ENCODE measurements at regions not wholly inside any gene's neighbourhood (a gene's known extent, or its start where the extent isn't known, plus 50 kb on each side); places are given as distances from the start of the nearest gene placed in this dataset.

- TF ChIP-seq CTCF (IDR thresholded peaks at IDR 0.05; ENCODE audit: insufficient read depth, low read length, poor library complexity, severe bottlenecking): no peak
- H3K36me3 ChIP-seq (ENCODE audit: control insufficient read depth, insufficient read depth, low read length): no peaks in the 10 kb centered on the region
- no peak for DNase-seq (ENCODE audit: extremely low read depth, insufficient read length)
- H3K4me3 ChIP-seq (replicated peaks; ENCODE audit: low read depth, low read length): no peak overlapping the region
- no peaks in the 10 kb centered on the region for H3K27me3 ChIP-seq (replicated peaks; ENCODE audit: control insufficient read depth, insufficient read depth, low read length)
Observed at GRCh38 chr3:27590437-27591298, 106.5 kb upstream of the SLC4A7 start.

- no peak for TF ChIP-seq CTCF (IDR thresholded peaks at IDR 0.05; ENCODE audit: insufficient read depth, low read length, poor library complexity, severe bottlenecking)
- no peak overlapping the region for H3K4me3 ChIP-seq (replicated peaks; ENCODE audit: low read depth, low read length)
Observed at GRCh38 chr3:27589795-27590194, 105.6 kb upstream of the SLC4A7 start.

GRCh38 chr3:27585429-27585828, 101.2 kb upstream of the SLC4A7 start:
- no peak overlapping the region for H3K4me3 ChIP-seq (replicated peaks; ENCODE audit: low read depth, low read length)
- no peaks in the 10 kb centered on the region for H3K27me3 ChIP-seq (replicated peaks; ENCODE audit: control insufficient read depth, insufficient read depth, low read length)
- no peaks in the 10 kb centered on the region for H3K36me3 ChIP-seq (ENCODE audit: control insufficient read depth, insufficient read depth, low read length)
- DNase-seq (ENCODE audit: extremely low read depth, insufficient read length): no peak
- TF ChIP-seq CTCF (IDR thresholded peaks at IDR 0.05; ENCODE audit: insufficient read depth, low read length, poor library complexity, severe bottlenecking): no peak

More at GRCh38 chr3:27589795-27590194, 105.6 kb upstream of the SLC4A7 start:
- Histone ChIP-seq H3K27me3 (replicated peaks; ENCODE audit: control insufficient read depth, insufficient read depth, low read length) (no peaks in the 10 kb centered on the region), H3K36me3 (ENCODE audit: control insufficient read depth, insufficient read depth, low read length) (no peaks in the 10 kb centered on the region)
- no peak for DNase-seq (ENCODE audit: extremely low read depth, insufficient read length)

GRCh38 chr3:27584874-27585273, 100.7 kb upstream of the SLC4A7 start:
- H3K4me3 ChIP-seq (replicated peaks; ENCODE audit: low read depth, low read length): no peak overlapping the region
- no peaks in the 10 kb centered on the region for H3K27me3 ChIP-seq (replicated peaks; ENCODE audit: control insufficient read depth, insufficient read depth, low read length)
- no peak for DNase-seq (ENCODE audit: extremely low read depth, insufficient read length)
- no peaks in the 10 kb centered on the region for H3K36me3 ChIP-seq (ENCODE audit: control insufficient read depth, insufficient read depth, low read length)
- no peak for TF ChIP-seq CTCF (IDR thresholded peaks at IDR 0.05; ENCODE audit: insufficient read depth, low read length, poor library complexity, severe bottlenecking)

GRCh38 chr3:27581852-27582251, 97.7 kb upstream of the SLC4A7 start:
- no peak for TF ChIP-seq CTCF (IDR thresholded peaks at IDR 0.05; ENCODE audit: insufficient read depth, low read length, poor library complexity, severe bottlenecking)
- Histone ChIP-seq H3K4me3 (replicated peaks; ENCODE audit: low read depth, low read length) (no peak overlapping the region), H3K27me3 (replicated peaks; ENCODE audit: control insufficient read depth, insufficient read depth, low read length) (no peaks in the 10 kb centered on the region), H3K36me3 (ENCODE audit: control insufficient read depth, insufficient read depth, low read length) (no peaks in the 10 kb centered on the region)
- no peak for DNase-seq (ENCODE audit: extremely low read depth, insufficient read length)
